DND-41 (cell line): ENCODE measurements at regions not wholly inside any gene's neighbourhood (a gene's known extent, or its start where the extent isn't known, plus 50 kb on each side); places are given as distances from the start of the nearest gene placed in this dataset.

Experiments
- CTCF ChIP-seq: IDR thresholded peaks from 2 replicates; pipeline ENCODE4 v1.5.1; 2012; ENCODE audit warnings: borderline replicate concordance, low read length, moderate library complexity, mild to moderate bottlenecking; ENCODE audit not compliant: poor library complexity, severe bottlenecking; ENCODE audit errors: extremely low read depth
- EZH2 ChIP-seq: IDR thresholded peaks from 3 replicates; pipeline ENCODE4 v1.6.1; 2012; ENCODE audit warnings: borderline replicate concordance, low read depth, mild to moderate bottlenecking, moderate library complexity, low read length, inconsistent platforms; ENCODE audit not compliant: severe bottlenecking

- TF ChIP-seq CTCF (no peak), EZH2 (no peak)
Observed at GRCh38 chr6:91501930-91502329, 915.1 kb upstream of the MAP3K7 start.
